Panc1 (cell line): ENCODE measurements at regions not wholly inside any gene's neighbourhood (a gene's known extent, or its start where the extent isn't known, plus 50 kb on each side); places are given as distances from the start of the nearest gene placed in this dataset.

Experiments
- POLR2AphosphoS5 ChIP-seq: IDR thresholded peaks from 2 replicates; pipeline ENCODE4 v1.6.1; 2012; ENCODE audit warnings: mild to moderate bottlenecking, low read depth, low read length, moderate library complexity
- SIN3A ChIP-seq: IDR thresholded peaks from 2 replicates; pipeline ENCODE4 v1.6.1; 2012; ENCODE audit warnings: low read depth, mild to moderate bottlenecking, low read length, moderate library complexity, borderline replicate concordance; ENCODE audit not compliant: insufficient read depth
- TCF7L2 ChIP-seq: IDR thresholded peaks from 2 replicates; pipeline ENCODE4 v1.6.1; 2011; ENCODE audit warnings: mild to moderate bottlenecking, low read depth, low read length, inconsistent platforms
- TF ChIP-seq, protein P1 (sequence below): fragments of 450-650 bp; IDR thresholded peaks from 2 replicates; pipeline ENCODE4 v1.5.1; 2017; ENCODE audit warnings: mild to moderate bottlenecking
- TF ChIP-seq, protein P2 (sequence below), 2 experiments: IDR thresholded peaks; 2 replicates each; pipeline ENCODE4 v1.6.1; 2011 to 2012; ENCODE audit warnings: low read depth in 2 of 2, control low read depth in 1 of 2, low read length in 1 of 2, mild to moderate bottlenecking in 1 of 2, moderate library complexity in 1 of 2; ENCODE audit not compliant: insufficient read depth in 1 of 2

DNA sequence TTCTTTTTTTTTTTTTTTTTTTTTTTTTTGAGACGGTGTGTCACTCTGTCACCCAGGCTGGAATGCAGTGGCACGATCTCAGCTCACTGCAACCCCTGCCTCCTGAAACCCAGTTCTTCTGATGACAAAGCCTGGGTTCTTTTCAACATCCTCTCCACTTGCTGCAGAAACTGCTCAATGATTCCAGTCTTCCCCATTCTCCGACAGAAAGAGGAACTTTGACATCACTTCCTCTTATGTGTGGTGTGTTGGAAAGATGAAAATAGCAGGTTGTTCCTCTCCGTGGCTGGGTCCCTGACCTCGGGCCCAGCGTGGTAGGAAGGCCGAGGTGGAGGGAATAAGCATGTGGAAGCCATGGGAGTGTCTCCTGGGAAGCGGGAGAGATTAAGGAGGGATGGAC lies 198.4 kb downstream of the PHETA1 start:
- TF ChIP-seq, protein P1, sequence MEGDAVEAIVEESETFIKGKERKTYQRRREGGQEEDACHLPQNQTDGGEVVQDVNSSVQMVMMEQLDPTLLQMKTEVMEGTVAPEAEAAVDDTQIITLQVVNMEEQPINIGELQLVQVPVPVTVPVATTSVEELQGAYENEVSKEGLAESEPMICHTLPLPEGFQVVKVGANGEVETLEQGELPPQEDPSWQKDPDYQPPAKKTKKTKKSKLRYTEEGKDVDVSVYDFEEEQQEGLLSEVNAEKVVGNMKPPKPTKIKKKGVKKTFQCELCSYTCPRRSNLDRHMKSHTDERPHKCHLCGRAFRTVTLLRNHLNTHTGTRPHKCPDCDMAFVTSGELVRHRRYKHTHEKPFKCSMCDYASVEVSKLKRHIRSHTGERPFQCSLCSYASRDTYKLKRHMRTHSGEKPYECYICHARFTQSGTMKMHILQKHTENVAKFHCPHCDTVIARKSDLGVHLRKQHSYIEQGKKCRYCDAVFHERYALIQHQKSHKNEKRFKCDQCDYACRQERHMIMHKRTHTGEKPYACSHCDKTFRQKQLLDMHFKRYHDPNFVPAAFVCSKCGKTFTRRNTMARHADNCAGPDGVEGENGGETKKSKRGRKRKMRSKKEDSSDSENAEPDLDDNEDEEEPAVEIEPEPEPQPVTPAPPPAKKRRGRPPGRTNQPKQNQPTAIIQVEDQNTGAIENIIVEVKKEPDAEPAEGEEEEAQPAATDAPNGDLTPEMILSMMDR = no peak
- TF ChIP-seq, protein P2, sequence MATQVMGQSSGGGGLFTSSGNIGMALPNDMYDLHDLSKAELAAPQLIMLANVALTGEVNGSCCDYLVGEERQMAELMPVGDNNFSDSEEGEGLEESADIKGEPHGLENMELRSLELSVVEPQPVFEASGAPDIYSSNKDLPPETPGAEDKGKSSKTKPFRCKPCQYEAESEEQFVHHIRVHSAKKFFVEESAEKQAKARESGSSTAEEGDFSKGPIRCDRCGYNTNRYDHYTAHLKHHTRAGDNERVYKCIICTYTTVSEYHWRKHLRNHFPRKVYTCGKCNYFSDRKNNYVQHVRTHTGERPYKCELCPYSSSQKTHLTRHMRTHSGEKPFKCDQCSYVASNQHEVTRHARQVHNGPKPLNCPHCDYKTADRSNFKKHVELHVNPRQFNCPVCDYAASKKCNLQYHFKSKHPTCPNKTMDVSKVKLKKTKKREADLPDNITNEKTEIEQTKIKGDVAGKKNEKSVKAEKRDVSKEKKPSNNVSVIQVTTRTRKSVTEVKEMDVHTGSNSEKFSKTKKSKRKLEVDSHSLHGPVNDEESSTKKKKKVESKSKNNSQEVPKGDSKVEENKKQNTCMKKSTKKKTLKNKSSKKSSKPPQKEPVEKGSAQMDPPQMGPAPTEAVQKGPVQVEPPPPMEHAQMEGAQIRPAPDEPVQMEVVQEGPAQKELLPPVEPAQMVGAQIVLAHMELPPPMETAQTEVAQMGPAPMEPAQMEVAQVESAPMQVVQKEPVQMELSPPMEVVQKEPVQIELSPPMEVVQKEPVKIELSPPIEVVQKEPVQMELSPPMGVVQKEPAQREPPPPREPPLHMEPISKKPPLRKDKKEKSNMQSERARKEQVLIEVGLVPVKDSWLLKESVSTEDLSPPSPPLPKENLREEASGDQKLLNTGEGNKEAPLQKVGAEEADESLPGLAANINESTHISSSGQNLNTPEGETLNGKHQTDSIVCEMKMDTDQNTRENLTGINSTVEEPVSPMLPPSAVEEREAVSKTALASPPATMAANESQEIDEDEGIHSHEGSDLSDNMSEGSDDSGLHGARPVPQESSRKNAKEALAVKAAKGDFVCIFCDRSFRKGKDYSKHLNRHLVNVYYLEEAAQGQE (IDR thresholded peaks at IDR 0.05; ENCODE audit: insufficient read depth in 1 of 2, low read depth in 2 of 2, low read length in 1 of 2) = no peak
- TF ChIP-seq POLR2AphosphoS5 (no peak), SIN3A (no peak), TCF7L2 (no peak)
